ENCODE measurements at regions not wholly inside any gene's neighbourhood (a gene's known extent, or its start where the extent isn't known, plus 50 kb on each side); places are given as distances from the start of the nearest gene placed in this dataset.

DNA sequence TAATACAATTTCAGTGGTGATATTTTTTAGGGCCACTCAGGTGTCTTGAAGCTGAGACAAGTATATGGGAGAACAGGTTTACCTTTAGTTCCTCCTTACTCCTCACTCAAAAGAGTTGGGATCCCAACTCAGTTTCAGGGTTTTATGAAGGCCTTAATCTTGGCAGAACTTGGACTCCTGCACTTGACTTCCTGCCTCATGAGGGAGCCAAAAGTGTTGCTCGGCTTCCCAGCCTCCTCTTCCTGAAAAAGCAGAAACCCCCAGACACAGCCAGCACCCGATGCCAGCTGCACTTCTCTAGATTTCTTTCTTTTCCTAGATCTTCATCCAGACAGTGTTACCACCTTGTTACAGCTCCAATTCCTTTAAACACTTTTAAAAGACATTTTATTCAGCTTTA lies 70.8 kb upstream of the TMPRSS2 start:
- H3K36me3 ChIP-seq (ENCODE audit: low read depth) = no peaks in the 10 kb centered on the region
- peaks cover 11% of the 10 kb centered on the region for H3K9me3 ChIP-seq
- ATAC-seq (no peak), DNase-seq (peak in 1 of 3 donors; percentile 50)
- intact Hi-C loops (cut with DNase I, micrococcal nuclease) = no loop called here
- TF ChIP-seq, protein P1, sequence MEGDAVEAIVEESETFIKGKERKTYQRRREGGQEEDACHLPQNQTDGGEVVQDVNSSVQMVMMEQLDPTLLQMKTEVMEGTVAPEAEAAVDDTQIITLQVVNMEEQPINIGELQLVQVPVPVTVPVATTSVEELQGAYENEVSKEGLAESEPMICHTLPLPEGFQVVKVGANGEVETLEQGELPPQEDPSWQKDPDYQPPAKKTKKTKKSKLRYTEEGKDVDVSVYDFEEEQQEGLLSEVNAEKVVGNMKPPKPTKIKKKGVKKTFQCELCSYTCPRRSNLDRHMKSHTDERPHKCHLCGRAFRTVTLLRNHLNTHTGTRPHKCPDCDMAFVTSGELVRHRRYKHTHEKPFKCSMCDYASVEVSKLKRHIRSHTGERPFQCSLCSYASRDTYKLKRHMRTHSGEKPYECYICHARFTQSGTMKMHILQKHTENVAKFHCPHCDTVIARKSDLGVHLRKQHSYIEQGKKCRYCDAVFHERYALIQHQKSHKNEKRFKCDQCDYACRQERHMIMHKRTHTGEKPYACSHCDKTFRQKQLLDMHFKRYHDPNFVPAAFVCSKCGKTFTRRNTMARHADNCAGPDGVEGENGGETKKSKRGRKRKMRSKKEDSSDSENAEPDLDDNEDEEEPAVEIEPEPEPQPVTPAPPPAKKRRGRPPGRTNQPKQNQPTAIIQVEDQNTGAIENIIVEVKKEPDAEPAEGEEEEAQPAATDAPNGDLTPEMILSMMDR (IDR thresholded peaks at IDR 0.05) = no peak
- H3K4me3 ChIP-seq = no peak overlapping the region
- peaks cover 17% of the 10 kb centered on the region for H3K4me1 ChIP-seq (ENCODE audit: low read depth)

DNA sequence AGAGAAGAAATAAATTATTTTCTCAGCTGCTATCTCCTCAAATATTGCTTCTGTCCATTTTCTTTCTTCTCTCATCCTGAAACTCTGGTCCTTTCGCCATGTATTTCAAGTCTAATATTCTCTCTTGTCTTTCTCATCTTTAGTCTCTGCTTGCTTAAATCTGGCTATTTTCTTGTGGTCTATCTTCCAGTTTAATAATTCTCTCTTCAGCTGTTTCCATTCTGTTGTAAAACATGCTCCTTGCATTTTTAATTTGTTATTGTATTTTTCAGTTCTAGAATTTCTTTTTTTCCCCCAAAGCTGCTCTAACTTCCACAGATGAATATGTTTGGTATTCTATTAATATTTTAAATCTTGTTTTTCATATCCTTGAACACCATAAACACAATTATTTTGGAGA lies 70.1 kb upstream of the TMPRSS2 start:
- TF ChIP-seq, protein P1 (IDR thresholded peaks at IDR 0.05) = no peak
- peaks cover 18% of the 10 kb centered on the region for H3K4me1 ChIP-seq (ENCODE audit: low read depth)
- H3K4me3 ChIP-seq = no peak overlapping the region
- peaks cover 11% of the 10 kb centered on the region for H3K9me3 ChIP-seq
- DNase-seq (no peak), ATAC-seq (no peak)
- no peaks in the 10 kb centered on the region for H3K36me3 ChIP-seq (ENCODE audit: low read depth)
- intact Hi-C loops (cut with DNase I, micrococcal nuclease) = no loop called here

DNA sequence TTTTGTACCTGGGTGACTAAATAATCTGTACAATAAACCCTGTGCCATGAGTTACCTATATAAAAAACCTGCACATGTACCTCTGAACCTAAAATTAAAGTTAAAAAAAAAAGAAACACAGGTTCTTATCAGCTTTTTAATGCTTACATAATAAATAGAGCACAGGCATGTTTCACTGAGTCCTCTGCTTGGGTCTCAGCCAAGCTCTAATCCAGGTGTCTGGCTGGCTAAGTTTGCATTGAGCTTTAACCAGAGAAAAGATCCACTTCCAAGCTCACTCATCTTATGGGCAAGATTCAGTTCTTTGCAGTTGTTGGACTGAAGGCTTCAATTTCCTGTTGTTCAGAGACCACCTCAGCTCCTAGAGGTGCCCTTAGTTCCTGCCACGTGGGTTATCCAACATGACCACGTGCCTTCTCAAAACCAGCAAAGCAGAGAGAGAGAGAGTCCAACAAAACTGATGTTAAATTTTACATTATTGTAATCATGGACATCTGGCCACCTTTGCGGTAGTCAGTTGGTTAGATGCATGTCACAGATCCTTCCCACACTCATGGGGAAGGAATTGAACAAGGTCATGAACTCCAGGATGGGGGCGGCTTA lies 68.2 kb upstream of the TMPRSS2 start:
- intact Hi-C loops (cut with DNase I, micrococcal nuclease) = no loop called here
- H3K4me1 ChIP-seq (ENCODE audit: low read depth) = peaks cover 9% of the 10 kb centered on the region
- ATAC-seq (no peak), DNase-seq (no peak)
- TF ChIP-seq, protein P1 (IDR thresholded peaks at IDR 0.05) = no peak
- no peak overlapping the region for H3K4me3 ChIP-seq
- H3K36me3 ChIP-seq (ENCODE audit: low read depth) = no peaks in the 10 kb centered on the region
- H3K9me3 ChIP-seq = peaks cover 11% of the 10 kb centered on the region

DNA sequence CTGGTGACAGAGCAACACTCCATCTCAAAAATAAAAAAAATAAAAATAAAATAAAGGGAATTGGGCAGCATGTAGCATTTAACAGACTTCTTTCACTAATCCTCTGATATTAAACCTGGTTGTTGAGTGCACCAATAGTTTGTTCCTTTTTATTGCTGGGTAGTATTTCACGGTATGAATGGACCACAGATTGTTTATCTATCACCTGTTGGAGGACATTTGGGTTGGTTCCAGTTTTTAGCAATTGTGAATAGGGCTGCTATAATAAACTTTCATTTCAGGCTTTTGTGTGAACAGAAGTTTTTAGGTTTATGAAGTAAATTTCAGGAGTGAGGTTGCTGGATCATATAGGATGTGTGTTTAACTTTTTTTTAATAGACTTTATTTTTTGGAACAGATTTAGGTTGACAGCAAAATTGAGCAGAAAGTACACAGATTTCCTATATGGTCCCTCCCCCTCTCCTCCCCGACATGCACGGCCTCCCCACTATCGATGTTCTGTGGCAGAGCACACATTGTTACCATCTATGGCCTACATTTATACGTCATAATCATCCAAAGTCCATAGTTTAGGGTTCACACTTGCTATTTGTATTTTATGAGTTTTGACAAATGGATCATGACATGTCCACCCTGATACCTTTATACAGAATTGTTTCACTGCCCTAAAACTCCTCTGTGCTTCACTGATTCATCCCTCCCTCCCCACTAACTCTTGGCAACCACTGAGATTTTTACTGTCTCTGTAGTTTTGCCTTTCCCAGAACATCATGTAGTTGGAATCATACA lies 66.1 kb upstream of the TMPRSS2 start:
- intact Hi-C loops (cut with DNase I, micrococcal nuclease) = no loop called here
- peak in 2 of 3 donors; percentile 53 to 58 for DNase-seq
- no peak overlapping the region for H3K4me3 ChIP-seq
- H3K9me3 ChIP-seq = peaks cover 11% of the 10 kb centered on the region
- H3K36me3 ChIP-seq (ENCODE audit: low read depth) = no peaks in the 10 kb centered on the region
- H3K4me1 ChIP-seq (ENCODE audit: low read depth) = peaks cover 10% of the 10 kb centered on the region
- TF ChIP-seq, protein P1 (IDR thresholded peaks at IDR 0.05) = no peak
- ATAC-seq = peak; percentile 84

DNA sequence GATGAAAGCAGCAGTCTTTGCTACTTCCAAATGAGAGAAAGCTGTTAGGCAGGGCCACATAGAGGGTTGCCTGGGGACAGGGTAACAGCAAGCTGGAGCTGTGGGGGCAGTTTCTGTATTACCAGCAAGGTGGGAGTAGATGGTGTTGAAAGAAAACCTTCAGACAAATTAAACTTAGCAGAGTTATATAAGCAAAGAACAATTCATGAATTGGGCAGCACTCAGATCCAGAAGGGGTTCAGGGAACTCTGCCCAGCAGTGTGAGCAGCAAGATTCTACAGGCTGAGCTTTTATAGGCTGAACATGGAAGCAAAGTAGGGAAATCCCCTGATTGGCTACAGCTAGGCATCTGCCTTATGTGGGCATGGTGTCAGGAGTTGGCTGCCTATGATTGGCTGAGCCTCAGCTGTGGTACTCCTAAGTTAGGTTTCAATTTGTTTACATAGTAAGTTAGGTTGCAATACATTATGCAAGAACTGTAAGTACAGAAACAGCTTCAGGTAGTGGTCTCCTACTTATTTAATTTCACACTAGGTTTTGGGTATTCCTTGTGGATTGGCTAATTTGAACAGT lies 64.1 kb upstream of the TMPRSS2 start:
- ATAC-seq (peak; percentile 8), DNase-seq (peak in 1 of 3 donors; percentile 3)
- peaks cover 16% of the 10 kb centered on the region for H3K4me1 ChIP-seq (ENCODE audit: low read depth)
- no peaks in the 10 kb centered on the region for H3K36me3 ChIP-seq (ENCODE audit: low read depth)
- no peak overlapping the region for H3K4me3 ChIP-seq
- TF ChIP-seq, protein P1 (IDR thresholded peaks at IDR 0.05) = no peak
- intact Hi-C loops (cut with DNase I, micrococcal nuclease) = no loop called here
- H3K9me3 ChIP-seq = peaks cover 4% of the 10 kb centered on the region
